ENCODE measurements at regions not wholly inside any gene's neighbourhood (a gene's known extent, or its start where the extent isn't known, plus 50 kb on each side); places are given as distances from the start of the nearest gene placed in this dataset.
A peak's percentile ranks its signal among the peaks of the same experiment; 100 is the strongest.

- in situ Hi-C loops (cut with HindIII; ENCODE audit: low pct_unique_long_range_greater_than_20kb, low sequenced_read_pairs) = no loop called here
- ChIA-PET POLR2A (no interaction called here), CTCF (interaction anchor here (0.6 to 0.7 kb wide), 3 partner anchors 62 to 167 kb away, joined by 4 to 5 read pairs (median 5); no protein-coding TSS in a partner anchor)
- BruUV-seq (replicated peaks) = no TSS peak
- Histone ChIP-seq H3K4me1 (ENCODE audit: control insufficient read depth, insufficient read depth, low read length) (peaks cover 14% of the 10 kb centered on the region), H3K36me3 (ENCODE audit: control insufficient read depth, insufficient read depth, low read length) (no peaks in the 10 kb centered on the region), H3K27me3 (ENCODE audit: control insufficient read depth, insufficient read depth, low read length) (no peaks in the 10 kb centered on the region), H3K27ac (ENCODE audit: low read length) (peak overlapping the region; percentile 69), H3K4me3 (ENCODE audit: low read depth in 2 of 2, low read length in 2 of 2) (no peak overlapping the region), H3K9me3 (ENCODE audit: control insufficient read depth, insufficient read depth, low read depth, low read length) (no peaks in the 10 kb centered on the region)
- intact Hi-C loops (cut with micrococcal nuclease; ENCODE audit: unreplicated experiment) = no loop called here
- ATAC-seq (no peak), DNase-seq (ENCODE audit: low read depth, low spot score) (no peak)
- TF ChIP-seq REST (IDR thresholded peaks at IDR 0.05; ENCODE audit: insufficient read depth in 1 of 2, low read depth in 2 of 2, low read length in 1 of 2) (no peak), TCF7L2 (IDR thresholded peaks at IDR 0.05; ENCODE audit: low read depth, low read length) (no peak), SIN3A (IDR thresholded peaks at IDR 0.05; ENCODE audit: borderline replicate concordance, insufficient read depth, low read depth, low read length) (no peak), POLR2AphosphoS5 (IDR thresholded peaks at IDR 0.05; ENCODE audit: low read depth, low read length) (no peak), CTCF (IDR thresholded peaks at IDR 0.05) (no peak)
Observed at GRCh38 chr2:177331466-177331997, 61.0 kb upstream of the AGPS start.

- Histone ChIP-seq H3K27me3 (ENCODE audit: control insufficient read depth, insufficient read depth, low read length) (no peaks in the 10 kb centered on the region), H3K27ac (ENCODE audit: low read length) (peak overlapping the region; percentile 69), H3K36me3 (ENCODE audit: control insufficient read depth, insufficient read depth, low read length) (no peaks in the 10 kb centered on the region), H3K4me3 (ENCODE audit: low read depth in 2 of 2, low read length in 2 of 2) (no peak overlapping the region), H3K9me3 (ENCODE audit: control insufficient read depth, insufficient read depth, low read depth, low read length) (no peaks in the 10 kb centered on the region), H3K4me1 (ENCODE audit: control insufficient read depth, insufficient read depth, low read length) (peaks cover 14% of the 10 kb centered on the region)
- CTCF ChIA-PET = interaction anchor here (0.6 to 0.9 kb wide), 3 partner anchors 101 to 426 kb away, joined by 3 to 6 read pairs (median 5); no protein-coding TSS in a partner anchor
- ATAC-seq = peak; percentile 80
- TF ChIP-seq CTCF (IDR thresholded peaks at IDR 0.05) = peak; percentile 77
- TF ChIP-seq REST (IDR thresholded peaks at IDR 0.05; ENCODE audit: insufficient read depth in 1 of 2, low read depth in 2 of 2, low read length in 1 of 2) = no peak
- no peak for TF ChIP-seq POLR2AphosphoS5 (IDR thresholded peaks at IDR 0.05; ENCODE audit: low read depth, low read length)
- in situ Hi-C loops (cut with HindIII; ENCODE audit: low pct_unique_long_range_greater_than_20kb, low sequenced_read_pairs) = no loop called here
- intact Hi-C loops (cut with micrococcal nuclease; ENCODE audit: unreplicated experiment) = loop anchor here (1.0 to 2.0 kb wide), 2 partner anchors 70 to 168 kb away; no protein-coding TSS in a partner anchor
- no TSS peak for BruUV-seq (replicated peaks)
- POLR2A ChIA-PET = no interaction called here
- peak; percentile 46 for DNase-seq (ENCODE audit: low read depth, low spot score)
Observed at GRCh38 chr2:177332026-177332991, 60.3 kb upstream of the AGPS start.
